ENCODE measurements at regions not wholly inside any gene's neighbourhood (a gene's known extent, or its start where the extent isn't known, plus 50 kb on each side); places are given as distances from the start of the nearest gene placed in this dataset.

DNA sequence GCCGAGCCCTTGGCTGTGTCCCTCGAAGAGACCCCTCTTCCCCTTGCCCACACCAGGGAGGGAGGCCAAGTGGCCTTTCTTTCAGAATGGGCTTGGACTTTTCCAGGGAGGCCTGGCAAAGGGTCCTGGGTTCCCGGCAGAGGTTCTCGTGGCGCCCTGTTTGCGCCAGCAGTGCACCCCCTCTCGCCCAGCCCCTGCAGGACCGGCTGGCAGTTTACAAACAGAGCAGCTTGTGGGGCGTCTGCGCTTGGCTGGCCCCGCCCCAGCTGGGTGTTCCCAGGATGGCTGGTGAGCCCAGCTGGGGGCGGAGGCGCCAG lies 137.8 kb upstream of the CIBAR2 start:
- H3K36me3 ChIP-seq (ENCODE audit: insufficient read depth, low read length) = no peaks in the 10 kb centered on the region
- no peaks in the 10 kb centered on the region for H3K9me2 ChIP-seq (replicated peaks; ENCODE audit: low read depth, low read length)
- no peaks in the 10 kb centered on the region for H3K79me2 ChIP-seq (ENCODE audit: insufficient read depth, low read length)
- no peaks in the 10 kb centered on the region for H3K27me3 ChIP-seq (ENCODE audit: insufficient read depth, low read length, poor library complexity, severe bottlenecking)
- H3K9ac ChIP-seq (ENCODE audit: low read depth, low read length, poor library complexity, severe bottlenecking) = no peak overlapping the region
- H3K4me2 ChIP-seq (ENCODE audit: low read depth, low read length, poor library complexity, severe bottlenecking) = no peak overlapping the region
- no peak overlapping the region for H2AFZ ChIP-seq (ENCODE audit: low read length)
- peaks cover 19% of the 10 kb centered on the region for H3K4me1 ChIP-seq (ENCODE audit: insufficient read depth, low read length, poor library complexity, severe bottlenecking)
- no peak for TF ChIP-seq EZH2phosphoT487 (IDR thresholded peaks at IDR 0.05; ENCODE audit: borderline replicate concordance)
- no peak for TF ChIP-seq CTCF (conservative IDR thresholded peaks at IDR 0.05; ENCODE audit: low read length)
- H3K9me3 ChIP-seq (ENCODE audit: insufficient read depth, low read depth, low read length) = no peaks in the 10 kb centered on the region
- H3F3A ChIP-seq (ENCODE audit: low read depth) = no peaks in the 10 kb centered on the region
- H4K20me1 ChIP-seq (ENCODE audit: insufficient read depth, low read length, poor library complexity, severe bottlenecking) = no peaks in the 10 kb centered on the region
- no peak overlapping the region for H3K4me3 ChIP-seq (ENCODE audit: low read length, poor library complexity, severe bottlenecking)

- H3K9ac ChIP-seq (ENCODE audit: low read depth, low read length, poor library complexity, severe bottlenecking) = no peak overlapping the region
- H3K4me2 ChIP-seq (ENCODE audit: low read depth, low read length, poor library complexity, severe bottlenecking) = no peak overlapping the region
- no peaks in the 10 kb centered on the region for H3K36me3 ChIP-seq (ENCODE audit: insufficient read depth, low read length)
- no peaks in the 10 kb centered on the region for H3K79me2 ChIP-seq (ENCODE audit: insufficient read depth, low read length)
- H3K4me3 ChIP-seq (ENCODE audit: low read length, poor library complexity, severe bottlenecking) = no peak overlapping the region
- H3K4me1 ChIP-seq (ENCODE audit: insufficient read depth, low read length, poor library complexity, severe bottlenecking) = peaks cover 15% of the 10 kb centered on the region
- H4K20me1 ChIP-seq (ENCODE audit: insufficient read depth, low read length, poor library complexity, severe bottlenecking) = no peaks in the 10 kb centered on the region
- H3K9me2 ChIP-seq (replicated peaks; ENCODE audit: low read depth, low read length) = no peaks in the 10 kb centered on the region
- no peaks in the 10 kb centered on the region for H3K9me3 ChIP-seq (ENCODE audit: insufficient read depth, low read depth, low read length)
- H3K27me3 ChIP-seq (ENCODE audit: insufficient read depth, low read length, poor library complexity, severe bottlenecking) = no peaks in the 10 kb centered on the region
- H2AFZ ChIP-seq (ENCODE audit: low read length) = no peak overlapping the region
- no peaks in the 10 kb centered on the region for H3F3A ChIP-seq (ENCODE audit: low read depth)
- TF ChIP-seq CTCF (conservative IDR thresholded peaks at IDR 0.05; ENCODE audit: low read length) (no peak), EZH2phosphoT487 (IDR thresholded peaks at IDR 0.05; ENCODE audit: borderline replicate concordance) (no peak)
These were observed 138.4 kb upstream of the CIBAR2 start for GRCh38 chr16:85250609-85251223.

- no peak overlapping the region for H3K9ac ChIP-seq (ENCODE audit: low read depth, low read length, poor library complexity, severe bottlenecking)
- H3K27me3 ChIP-seq (ENCODE audit: insufficient read depth, low read length, poor library complexity, severe bottlenecking) = no peaks in the 10 kb centered on the region
- no peak overlapping the region for H2AFZ ChIP-seq (ENCODE audit: low read length)
- no peaks in the 10 kb centered on the region for H3K9me2 ChIP-seq (replicated peaks; ENCODE audit: low read depth, low read length)
- no peaks in the 10 kb centered on the region for H3K9me3 ChIP-seq (ENCODE audit: insufficient read depth, low read depth, low read length)
- H3K4me2 ChIP-seq (ENCODE audit: low read depth, low read length, poor library complexity, severe bottlenecking) = no peak overlapping the region
- H3K36me3 ChIP-seq (ENCODE audit: insufficient read depth, low read length) = no peaks in the 10 kb centered on the region
- H4K20me1 ChIP-seq (ENCODE audit: insufficient read depth, low read length, poor library complexity, severe bottlenecking) = no peaks in the 10 kb centered on the region
- peaks cover 15% of the 10 kb centered on the region for H3K4me1 ChIP-seq (ENCODE audit: insufficient read depth, low read length, poor library complexity, severe bottlenecking)
- TF ChIP-seq CTCF (conservative IDR thresholded peaks at IDR 0.05; ENCODE audit: low read length) (no peak), EZH2phosphoT487 (IDR thresholded peaks at IDR 0.05; ENCODE audit: borderline replicate concordance) (no peak)
- no peak overlapping the region for H3K4me3 ChIP-seq (ENCODE audit: low read length, poor library complexity, severe bottlenecking)
- no peaks in the 10 kb centered on the region for H3F3A ChIP-seq (ENCODE audit: low read depth)
- H3K79me2 ChIP-seq (ENCODE audit: insufficient read depth, low read length) = no peaks in the 10 kb centered on the region
These were observed 139.0 kb upstream of the CIBAR2 start for GRCh38 chr16:85251225-85251760.

Data from Loucy (cell line).